Kidney tubule cell (primary cell): ENCODE measurements at regions not wholly inside any gene's neighbourhood (a gene's known extent, or its start where the extent isn't known, plus 50 kb on each side); places are given as distances from the start of the nearest gene placed in this dataset.

Source experiments
- DNase-seq: peaks from one replicate; pipeline ENCODE4 v3.0.0-alpha.2; 2018; ENCODE audit warnings: low spot score

DNA sequence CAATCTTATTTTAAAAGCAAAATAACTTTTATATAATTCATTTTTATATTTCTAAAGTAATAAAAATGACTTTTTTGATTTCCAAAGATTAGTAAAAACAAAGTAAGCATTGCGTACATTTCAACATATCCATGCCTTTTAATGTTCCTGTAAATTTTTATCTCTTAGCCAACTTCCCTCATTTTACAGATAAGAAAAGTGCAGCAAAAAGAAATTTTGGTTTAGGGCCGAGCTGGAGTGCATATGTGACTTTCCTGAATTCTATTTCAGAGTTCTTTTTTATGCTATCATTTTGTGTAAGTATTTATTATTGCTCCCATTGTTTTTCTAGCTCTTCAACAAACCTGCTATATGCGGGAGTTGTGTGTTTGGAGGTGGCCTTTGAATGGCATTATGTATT lies 195.3 kb downstream of the NHLRC3 start:
- DNase-seq: no peak

DNA sequence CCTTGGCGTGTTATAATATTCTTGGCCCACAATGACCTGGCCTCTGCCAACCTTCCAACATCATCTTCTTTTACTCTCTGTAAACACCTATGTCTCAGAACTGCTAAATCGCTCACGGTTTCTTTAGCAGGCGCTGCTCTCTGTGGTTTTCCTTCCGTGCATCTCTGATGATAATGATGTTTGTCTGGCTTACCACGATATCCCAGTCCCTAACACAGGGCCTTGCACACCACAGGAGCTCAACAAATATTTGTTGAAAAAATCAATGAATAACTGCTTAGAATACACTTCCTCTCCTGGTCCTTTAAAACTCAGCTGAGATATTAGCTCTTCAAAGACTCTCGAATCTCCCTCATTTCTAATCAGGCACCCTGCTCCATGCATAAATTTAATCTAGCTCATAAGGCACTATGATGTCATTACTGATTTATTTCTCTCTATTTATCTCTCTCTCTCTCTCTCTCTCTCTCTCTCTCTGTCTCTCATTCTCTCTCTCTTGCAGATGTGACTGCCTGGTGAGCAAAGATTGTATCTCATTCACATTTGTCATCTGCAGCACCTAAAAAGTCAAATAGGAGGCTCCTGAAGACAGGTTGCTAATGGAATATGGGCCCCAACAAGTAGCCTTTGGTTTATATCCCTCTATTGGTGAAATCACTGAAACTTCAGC lies 206.4 kb downstream of the NHLRC3 start:
- no peak for DNase-seq

DNA sequence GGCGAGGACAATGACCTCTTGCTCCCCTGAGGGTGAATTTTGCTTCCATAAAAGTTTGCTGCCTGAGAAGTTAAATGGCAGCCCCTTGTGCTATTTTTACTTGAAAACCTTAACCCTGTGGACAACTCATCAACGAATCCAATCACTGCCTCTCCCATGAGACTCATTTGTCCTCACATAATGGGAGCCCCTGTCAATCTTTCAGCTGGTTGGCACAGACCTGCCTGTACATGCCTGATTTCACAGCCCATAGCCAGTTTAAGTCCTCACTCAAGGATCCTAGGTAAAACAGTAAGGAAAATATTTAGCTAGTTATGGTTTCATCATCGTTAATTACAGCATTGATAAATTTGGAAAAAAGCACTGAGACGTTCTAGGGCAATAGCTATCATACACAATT lies 207.4 kb downstream of the NHLRC3 start:
- DNase-seq: no peak

DNA sequence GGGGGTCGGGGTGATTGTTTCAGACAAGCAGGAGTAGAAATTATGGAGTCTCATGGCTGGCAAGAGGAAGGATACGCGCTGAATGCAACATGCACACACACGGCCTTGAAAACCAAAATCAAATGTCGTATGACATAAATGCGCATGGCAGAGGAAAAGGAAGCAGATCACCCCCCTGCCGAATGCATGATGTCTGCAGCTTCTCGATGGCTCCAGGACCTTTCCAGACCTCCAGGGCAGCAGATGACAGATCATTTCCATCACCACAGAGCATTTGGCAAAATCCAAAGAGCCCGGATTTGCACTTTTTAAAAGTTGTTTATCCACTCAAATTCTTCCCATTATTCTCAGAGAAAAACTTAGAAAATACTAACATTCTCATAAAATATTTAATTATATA lies 211.7 kb downstream of the NHLRC3 start:
- no peak for DNase-seq

DNA sequence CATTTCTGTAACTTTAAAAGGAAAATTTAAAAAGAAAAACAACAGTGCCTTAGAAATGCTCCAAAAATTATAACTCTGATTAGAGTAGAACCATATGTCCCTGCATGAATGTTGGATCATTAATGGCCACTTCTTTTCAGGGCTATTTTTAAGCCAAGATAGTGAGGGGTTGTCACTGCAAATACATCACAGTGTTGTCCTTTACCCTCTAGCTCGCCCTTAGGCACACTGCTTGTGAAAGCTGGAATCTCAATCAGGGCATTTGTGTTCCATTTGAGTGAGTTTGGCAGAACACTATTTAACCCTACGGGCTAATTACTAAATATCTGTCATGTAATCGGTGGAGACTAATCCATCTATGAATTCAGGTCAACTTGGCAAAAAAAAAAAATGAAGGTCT lies 212.2 kb downstream of the NHLRC3 start:
- no peak for DNase-seq

DNA sequence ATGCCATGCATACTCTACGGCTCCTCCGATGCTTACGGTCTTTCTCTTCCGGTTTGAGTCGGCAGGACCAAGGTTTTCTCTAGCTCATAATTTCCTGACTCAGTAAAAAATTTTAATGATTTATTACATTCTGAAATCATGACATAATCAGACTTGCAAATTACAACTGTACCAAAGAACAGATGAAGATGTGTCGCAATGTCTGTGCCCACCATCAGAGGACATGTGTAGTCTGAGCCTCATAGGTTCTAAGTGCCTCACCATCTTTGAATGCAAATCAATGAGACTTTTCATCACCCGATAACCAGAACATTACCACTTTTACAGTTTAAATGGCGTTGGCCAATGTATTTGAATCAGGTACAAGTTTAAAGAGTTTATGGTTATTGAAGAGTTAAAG lies 213.1 kb downstream of the NHLRC3 start:
- no peak for DNase-seq

DNA sequence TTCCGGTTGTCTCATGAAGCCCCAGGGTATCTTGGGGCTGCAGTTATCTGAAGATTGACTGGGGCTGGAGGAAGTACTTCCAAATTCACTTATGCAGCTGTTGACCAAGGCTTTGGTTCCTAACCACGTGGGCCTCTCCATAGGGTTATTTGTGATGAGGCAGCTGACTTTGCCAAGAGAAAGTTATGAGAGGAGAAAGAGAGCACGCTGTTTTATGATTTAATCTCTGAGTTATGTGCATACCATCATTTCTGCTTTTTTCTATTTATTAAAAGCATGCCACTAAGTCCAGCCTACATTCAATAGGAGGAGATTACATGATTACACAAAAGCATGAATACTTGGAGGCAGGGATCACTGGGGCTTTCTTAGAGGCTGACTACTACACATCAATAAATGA lies 215.5 kb downstream of the NHLRC3 start:
- DNase-seq: no peak

DNA sequence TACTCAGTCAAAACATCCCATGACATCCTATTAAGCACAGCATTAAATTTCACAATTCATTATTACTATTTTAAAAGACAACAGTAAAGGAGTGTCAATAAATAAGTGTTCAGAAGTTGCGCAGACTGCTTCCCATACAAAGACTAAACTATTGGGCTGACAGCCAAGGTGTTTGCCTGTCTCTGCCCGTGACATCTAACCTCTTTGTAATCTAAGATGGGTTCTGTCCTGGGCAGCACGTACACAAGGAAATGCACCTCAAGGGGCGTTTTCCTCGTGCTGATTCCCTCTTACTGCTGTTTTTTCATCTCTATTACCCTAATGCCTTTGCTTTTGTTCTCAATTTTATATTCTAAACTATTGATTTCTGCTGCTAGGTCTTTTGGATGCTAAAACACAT lies 216.3 kb downstream of the NHLRC3 start:
- no peak for DNase-seq

DNA sequence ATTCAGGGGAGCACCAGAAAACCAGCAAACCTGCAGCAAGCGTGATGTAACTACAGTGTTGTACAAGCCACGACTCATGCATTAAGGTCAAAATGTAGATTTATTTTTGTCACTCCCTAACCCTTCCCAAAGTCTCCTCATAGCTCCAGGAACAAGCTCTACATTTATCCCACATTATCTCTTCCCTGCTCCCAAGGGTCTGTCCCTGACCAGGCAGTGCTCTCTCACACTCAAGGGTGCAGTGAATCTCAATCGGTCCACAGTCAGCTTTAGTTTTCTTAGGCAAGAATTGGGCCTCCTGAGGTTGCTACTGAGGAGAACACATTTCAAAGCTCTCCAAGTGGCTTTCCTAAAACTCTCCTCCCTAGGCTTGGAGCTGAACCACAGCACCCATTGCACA lies 219.4 kb downstream of the NHLRC3 start:
- DNase-seq: no peak

DNA sequence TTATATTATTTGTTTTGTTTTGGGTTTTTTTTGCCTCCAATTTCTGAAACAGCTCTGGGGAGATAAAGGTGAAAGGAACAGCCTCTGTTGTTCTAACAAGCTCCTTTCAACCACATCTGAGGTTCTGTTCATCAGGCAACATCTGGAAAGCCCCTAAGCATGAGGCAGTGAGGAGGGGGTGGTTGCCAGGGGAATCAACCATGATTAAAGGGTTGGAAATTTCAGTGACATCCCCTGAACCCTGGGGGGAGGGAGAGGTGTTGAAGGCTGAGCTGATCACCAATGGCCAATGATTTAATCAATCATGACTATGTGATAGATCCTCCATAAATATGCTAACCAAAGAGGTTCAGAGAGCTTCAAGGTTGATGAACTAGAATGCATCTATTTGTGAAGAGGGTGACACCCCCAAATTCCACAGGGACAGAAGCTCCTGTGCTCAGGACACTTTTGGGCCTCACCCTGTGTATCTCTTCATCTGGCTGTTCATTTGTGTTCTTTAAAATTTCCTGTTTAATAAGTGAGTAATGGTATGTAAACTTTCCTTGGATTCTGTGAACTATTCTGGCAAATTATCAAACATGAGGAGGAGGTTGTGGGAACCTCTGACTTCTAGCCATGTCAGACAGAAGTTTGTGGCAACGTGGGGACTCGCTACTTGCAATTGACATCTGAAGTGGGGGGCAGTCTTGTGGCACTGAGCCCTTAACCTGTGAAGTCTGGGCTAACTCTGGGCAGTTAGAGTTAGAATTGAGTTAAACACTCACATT lies 221.3 kb downstream of the NHLRC3 start:
- DNase-seq: no peak

DNA sequence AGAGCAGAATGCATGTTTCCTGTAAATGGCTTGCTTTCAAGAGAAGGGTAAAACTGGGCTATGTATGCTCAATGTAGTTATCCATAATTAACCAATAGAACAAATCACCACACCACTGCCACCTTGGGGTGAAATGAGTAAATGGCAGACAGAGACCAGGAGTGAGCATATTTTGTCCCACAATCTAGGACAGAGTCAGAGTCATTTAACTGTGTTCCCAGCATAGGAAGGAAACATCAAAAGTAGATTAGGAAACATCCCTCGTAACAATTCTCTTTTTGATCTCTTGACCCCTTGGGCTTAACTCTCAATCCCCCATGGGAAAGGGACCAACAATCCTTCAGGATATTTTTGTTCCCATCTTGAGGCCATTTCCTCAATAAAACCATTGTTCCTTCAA lies 224.8 kb downstream of the NHLRC3 start:
- DNase-seq: peak; percentile 47

DNA sequence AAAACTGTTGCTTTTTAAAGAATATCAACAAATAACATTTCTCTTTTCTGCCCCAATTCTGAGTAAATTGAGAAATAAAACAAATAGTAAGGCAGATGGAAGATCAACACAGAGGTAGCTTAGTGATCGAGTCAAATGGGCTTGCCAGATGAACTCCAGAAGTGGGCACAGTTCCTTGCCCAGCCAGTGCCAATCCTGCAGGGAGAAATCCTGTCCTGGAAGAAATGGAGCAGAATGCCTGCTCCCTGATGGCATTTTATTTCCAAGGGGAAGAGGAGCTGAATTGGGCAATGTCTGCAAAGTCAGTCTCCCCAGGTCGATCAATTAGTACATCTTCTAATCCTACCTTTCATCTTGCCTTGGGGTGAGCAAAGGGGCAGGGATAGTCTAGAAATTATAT lies 225.3 kb downstream of the NHLRC3 start:
- DNase-seq: no peak

DNA sequence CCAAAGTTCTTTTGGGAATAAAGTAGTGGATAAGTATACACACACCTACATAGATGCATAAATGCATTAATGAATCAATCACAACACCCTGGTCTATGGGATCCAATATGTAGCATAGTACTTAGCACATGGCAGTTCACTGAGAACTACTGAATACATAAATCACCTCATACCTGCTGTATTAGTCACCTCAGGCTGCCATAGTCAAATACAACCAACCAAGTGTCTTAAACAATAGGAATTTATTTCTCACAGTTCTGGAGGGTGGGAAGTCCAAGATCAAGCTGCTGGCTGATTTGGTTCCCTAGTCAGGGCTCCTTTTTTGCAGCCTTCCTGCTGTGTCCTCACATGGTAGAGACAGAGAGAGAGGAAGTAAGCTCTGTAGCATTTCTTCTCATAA lies 228.2 kb downstream of the NHLRC3 start:
- peak; percentile 59 for DNase-seq

DNA sequence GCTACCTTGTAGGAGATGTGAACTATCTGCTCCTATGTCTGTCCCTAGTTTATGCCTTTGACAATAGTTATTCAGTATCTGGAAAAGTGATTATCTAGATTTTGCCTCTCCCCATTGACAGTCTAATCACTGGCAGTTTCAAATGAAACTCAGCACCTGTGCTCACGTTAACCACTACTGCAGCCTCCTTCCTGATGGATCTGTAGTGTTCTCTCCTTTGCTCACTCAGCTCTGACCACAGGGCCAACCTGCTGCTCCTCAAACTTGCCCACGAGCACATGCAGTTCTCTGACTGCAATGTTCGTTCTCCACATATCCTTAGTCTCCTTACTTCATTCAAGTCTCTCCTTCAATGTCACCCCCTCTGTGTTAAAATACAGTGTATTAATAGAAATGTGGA lies 230.1 kb downstream of the NHLRC3 start:
- DNase-seq: no peak

DNA sequence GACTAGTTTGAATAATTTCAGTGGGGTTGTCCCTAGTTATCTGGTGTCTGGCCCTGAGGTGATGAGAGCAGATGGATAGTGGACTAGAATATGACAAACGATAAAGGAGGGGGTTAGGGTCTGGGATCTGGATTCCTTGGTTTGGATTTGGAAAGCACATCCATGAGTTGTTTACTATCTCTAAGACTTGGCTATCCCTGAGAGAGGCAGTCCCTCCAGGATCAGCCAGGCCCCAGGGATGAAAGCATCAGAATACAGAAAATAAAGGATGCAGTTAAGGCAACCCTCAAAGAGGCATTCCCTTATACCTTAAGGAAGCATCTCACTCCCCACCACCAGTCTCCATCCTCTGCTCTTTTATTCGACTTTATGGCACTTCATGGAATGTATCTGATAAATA lies 230.7 kb downstream of the NHLRC3 start:
- no peak for DNase-seq

DNA sequence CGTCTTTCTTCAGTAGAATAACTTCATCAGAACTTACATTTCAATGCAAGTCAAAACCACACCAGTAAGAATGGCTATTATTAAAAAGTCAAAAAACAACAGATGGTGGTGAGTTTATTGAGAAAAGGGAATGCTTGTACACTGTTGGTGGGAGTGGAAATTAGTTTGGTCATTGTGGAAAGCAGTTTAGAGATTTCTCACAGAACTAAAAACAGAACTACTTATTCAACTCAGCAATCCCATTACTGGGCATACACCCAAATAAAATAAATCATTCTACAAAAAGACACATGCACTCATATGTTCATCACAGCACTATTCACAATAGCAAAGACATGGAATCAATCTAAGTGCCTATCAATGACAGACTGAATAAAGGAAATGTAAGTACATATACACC lies 231.2 kb downstream of the NHLRC3 start:
- no peak for DNase-seq

DNA sequence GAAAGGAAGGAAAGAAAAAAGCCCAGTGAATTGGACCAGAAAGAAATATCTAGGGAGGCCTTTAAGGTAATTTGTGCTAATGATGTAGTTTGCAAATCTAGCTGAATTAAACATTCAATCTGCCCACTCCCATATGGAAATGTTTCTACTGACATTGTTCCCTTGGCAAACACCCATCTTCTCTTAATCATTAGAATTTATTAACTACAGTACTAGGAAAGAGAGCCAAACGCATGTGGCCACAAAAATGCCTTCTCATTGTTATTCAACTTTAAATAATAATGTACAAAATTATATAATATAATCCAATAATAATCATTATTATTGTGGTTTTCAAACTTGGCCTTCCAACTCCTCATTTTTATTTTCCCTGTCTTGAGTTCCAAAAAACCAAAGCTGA lies 234.7 kb downstream of the NHLRC3 start:
- DNase-seq: no peak

DNA sequence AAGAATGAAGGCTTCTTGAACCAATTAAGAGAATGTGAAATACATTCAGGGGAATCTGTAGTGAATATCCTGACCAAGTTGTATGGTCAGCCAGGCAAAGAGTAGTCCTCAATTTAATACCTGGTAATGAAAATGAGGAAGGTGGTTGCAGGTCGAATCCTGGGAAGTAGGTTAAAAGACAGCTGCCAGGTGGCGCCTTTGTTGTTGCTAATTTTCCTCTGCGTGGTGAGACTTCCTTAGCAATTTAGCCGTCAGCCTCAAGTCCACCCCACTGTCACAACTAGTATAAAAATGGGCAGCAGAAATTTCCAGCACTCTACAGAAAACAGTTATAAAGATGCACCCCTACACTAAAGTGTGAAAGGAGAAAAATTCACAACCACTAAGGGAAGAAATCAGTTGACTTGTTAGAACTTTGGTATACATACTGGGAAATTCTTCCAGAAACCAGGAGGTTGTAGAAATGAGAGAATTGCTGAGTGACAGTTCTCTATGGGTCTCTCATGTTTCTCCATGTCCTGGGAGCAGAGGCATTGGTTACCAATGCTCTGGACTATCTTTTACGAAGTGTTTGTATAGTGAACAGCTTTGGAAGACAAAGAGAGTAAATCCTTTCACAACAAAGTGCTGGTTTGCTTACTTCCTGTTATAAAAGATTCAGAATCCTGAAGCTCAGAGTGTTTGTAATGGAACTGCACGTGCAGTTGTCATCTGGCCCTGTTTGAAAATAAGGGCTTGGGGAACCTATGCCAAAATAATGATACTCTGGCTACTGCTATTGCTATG lies 235.9 kb downstream of the NHLRC3 start:
- DNase-seq: peak; percentile 21

DNA sequence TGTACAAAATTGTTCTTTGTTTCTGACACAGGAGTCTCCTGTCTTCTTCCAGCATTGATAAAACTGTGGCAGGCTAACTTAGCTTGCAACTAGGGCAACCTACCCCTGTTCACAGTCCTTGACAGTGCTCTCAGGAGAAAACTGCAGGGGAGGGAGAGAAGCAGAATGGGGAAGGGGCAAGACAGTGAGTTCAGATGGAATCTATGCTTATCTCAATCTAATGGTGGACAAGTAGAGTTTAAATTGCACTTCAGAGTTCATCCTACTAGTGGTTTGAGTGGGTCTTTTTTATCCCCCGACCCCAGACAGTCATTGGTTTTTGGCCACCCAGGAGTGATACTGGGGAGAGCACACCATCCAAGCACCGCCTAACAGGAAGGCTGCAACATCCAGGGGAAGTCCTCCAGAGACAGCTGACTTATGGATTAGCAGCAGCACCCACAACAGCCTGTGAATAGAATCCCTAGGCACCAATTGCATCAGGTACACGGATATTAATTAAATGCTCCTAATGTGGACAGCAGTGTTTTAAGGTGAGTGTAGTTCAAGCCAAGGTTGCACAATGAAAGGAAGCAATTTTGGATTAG lies 236.6 kb downstream of the NHLRC3 start:
- no peak for DNase-seq

DNA sequence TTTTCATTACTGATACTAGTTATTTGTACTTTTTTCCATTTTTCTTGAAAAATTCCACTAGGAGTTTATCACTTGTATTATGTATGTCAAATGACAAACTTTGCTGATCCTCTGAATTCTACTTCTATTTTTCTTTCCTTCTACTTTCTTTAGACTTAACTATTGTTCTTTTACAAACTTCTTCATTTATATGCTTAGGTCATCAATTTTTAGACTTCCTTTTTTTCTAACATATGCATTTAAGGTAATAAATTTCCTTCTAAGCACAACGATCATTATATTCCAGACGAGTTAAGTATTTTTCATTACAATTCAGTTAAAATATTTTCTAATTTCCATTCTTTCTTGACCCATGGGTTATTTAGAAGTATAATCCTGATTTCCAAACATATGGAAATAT lies 240.8 kb downstream of the NHLRC3 start:
- no peak for DNase-seq

DNA sequence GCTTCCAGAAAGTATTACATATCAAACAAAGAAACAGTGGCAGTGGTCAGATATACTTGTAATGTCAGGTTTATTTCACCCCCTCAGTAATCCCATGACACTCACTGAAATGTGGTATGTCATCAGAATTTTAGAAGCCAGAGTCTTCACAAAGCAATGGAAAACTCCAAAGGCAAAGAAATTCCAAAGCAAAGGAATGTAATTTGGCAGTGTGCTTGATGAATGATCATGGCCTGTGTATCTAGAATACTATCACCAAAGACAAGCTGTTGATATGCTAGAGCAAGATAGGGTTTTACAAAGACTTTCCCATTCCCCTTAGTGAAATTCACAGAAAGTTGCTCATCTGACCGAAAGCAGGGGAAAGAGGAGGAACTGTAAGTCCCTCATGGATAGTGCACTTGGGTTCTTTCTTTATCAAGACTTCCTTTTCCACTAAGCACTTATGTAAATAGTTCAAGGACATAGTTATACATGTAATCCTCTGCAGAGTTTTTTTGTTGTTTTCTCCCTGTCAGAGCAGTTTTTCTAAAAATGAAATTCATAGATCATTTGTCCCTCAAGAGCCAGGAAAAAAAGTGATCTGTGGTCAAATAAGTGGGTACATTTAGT lies 243.4 kb downstream of the NHLRC3 start:
- no peak for DNase-seq

DNA sequence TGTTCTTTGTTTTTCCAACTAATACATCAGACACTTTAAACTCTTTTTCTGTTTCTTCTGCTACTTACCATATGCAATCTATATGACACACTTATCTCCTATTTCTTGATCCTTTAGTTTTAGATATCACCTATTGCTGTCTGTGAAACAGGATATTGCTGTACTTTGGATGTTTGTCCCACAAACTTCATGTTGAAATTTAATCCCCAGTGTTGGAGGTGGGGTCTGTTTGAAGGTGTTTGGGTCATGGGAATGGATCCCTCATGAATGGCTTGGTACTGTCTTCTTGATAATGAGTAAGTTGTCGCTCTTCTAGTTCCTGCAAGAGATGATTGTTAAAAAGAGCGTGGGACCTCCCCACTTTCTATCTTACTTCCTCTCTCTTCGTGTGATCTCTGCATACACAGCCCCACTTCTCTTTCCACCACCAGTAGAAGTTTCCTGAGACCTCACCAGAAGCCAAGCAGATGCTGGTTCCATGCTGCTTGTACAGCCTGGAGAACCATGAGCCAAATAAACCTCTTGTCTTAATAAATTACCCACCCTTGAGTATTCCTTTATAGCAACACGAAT lies 244.2 kb downstream of the NHLRC3 start:
- DNase-seq: no peak
